ENCODE measurements at regions not wholly inside any gene's neighbourhood (a gene's known extent, or its start where the extent isn't known, plus 50 kb on each side); places are given as distances from the start of the nearest gene placed in this dataset.

GRCh38 chr5:125306741-125307140 lies 560.3 kb upstream of the ZNF608 start:
- TF ChIP-seq, protein P1, sequence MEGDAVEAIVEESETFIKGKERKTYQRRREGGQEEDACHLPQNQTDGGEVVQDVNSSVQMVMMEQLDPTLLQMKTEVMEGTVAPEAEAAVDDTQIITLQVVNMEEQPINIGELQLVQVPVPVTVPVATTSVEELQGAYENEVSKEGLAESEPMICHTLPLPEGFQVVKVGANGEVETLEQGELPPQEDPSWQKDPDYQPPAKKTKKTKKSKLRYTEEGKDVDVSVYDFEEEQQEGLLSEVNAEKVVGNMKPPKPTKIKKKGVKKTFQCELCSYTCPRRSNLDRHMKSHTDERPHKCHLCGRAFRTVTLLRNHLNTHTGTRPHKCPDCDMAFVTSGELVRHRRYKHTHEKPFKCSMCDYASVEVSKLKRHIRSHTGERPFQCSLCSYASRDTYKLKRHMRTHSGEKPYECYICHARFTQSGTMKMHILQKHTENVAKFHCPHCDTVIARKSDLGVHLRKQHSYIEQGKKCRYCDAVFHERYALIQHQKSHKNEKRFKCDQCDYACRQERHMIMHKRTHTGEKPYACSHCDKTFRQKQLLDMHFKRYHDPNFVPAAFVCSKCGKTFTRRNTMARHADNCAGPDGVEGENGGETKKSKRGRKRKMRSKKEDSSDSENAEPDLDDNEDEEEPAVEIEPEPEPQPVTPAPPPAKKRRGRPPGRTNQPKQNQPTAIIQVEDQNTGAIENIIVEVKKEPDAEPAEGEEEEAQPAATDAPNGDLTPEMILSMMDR (IDR thresholded peaks at IDR 0.05): no peak
- no peak for TF ChIP-seq POLR2A (IDR thresholded peaks at IDR 0.05)
